Peyer's patch (tissue), 4 donors: ENCODE measurements at regions not wholly inside any gene's neighbourhood (a gene's known extent, or its start where the extent isn't known, plus 50 kb on each side); places are given as distances from the start of the nearest gene placed in this dataset.

Source experiments
- POLR2A ChIP-seq, 2 donors: fragments of 450-650 bp; IDR thresholded peaks; one replicate each; pipeline ENCODE4 v1.5.1; 2017; ENCODE audit warnings: antibody characterized with exemption in 2 of 2, mild to moderate bottlenecking in 2 of 2, moderate library complexity in 2 of 2
- TF ChIP-seq, protein P1 (sequence below), 6 experiments: fragments of 450-650 bp in 4 of 6; fragments of 200-600 bp in 2 of 6; sonication (generic) in 1 of 6; IDR thresholded peaks; one replicate each; pipeline ENCODE4 v1.5.1; 2017 to 2019; ENCODE audit warnings: antibody characterized with exemption in 6 of 6, mild to moderate bottlenecking in 3 of 6, moderate library complexity in 1 of 6

DNA sequence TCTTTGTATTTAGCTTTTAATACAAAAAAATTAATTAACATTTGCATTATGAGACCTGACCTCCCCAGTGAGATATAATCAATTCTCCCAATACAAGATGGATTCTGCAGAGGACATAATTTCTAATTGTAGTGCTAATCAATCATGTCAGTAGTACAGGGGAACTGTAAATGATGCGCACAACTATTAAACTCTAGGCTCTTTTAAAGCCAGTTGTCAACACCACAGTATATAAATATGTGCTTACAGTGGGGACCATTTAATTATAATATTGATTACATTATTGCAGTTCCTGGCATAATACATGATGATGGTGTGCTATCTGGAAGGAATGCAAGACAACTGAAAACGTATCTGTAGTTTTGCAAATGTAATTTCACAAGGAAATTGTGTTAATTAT, 285.6 kb upstream of the EPHA4 start:
- no peak for TF ChIP-seq POLR2A (IDR thresholded peaks at IDR 0.05)
- TF ChIP-seq, protein P1, sequence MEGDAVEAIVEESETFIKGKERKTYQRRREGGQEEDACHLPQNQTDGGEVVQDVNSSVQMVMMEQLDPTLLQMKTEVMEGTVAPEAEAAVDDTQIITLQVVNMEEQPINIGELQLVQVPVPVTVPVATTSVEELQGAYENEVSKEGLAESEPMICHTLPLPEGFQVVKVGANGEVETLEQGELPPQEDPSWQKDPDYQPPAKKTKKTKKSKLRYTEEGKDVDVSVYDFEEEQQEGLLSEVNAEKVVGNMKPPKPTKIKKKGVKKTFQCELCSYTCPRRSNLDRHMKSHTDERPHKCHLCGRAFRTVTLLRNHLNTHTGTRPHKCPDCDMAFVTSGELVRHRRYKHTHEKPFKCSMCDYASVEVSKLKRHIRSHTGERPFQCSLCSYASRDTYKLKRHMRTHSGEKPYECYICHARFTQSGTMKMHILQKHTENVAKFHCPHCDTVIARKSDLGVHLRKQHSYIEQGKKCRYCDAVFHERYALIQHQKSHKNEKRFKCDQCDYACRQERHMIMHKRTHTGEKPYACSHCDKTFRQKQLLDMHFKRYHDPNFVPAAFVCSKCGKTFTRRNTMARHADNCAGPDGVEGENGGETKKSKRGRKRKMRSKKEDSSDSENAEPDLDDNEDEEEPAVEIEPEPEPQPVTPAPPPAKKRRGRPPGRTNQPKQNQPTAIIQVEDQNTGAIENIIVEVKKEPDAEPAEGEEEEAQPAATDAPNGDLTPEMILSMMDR (IDR thresholded peaks at IDR 0.05): no peak
